ENCODE measurements at regions not wholly inside any gene's neighbourhood (a gene's known extent, or its start where the extent isn't known, plus 50 kb on each side); places are given as distances from the start of the nearest gene placed in this dataset.

GRCh38 chr11:130762638-130763037, 153.6 kb downstream of the SNX19 start:
- CTCF ChIA-PET, result interaction anchor here (0.8 kb wide), 1 partner anchor 99 kb away, joined by 3 read pairs; no protein-coding TSS in a partner anchor
- POLR2A ChIA-PET, result no interaction called here
- H3K4me3 ChIP-seq (ENCODE audit: low read depth, low read length), result no peak overlapping the region
- no peaks in the 10 kb centered on the region for H3K9me3 ChIP-seq (ENCODE audit: control insufficient read depth, insufficient read depth, low read depth, low read length)
- no peak overlapping the region for H3K27ac ChIP-seq (ENCODE audit: extremely low read depth, low read depth, low read length)
- no peaks in the 10 kb centered on the region for H3K4me1 ChIP-seq (ENCODE audit: control insufficient read depth, insufficient read depth, low read length)
- H3K36me3 ChIP-seq (ENCODE audit: control insufficient read depth in 2 of 2, insufficient read depth in 1 of 2, low read length in 2 of 2), result no peaks in the 10 kb centered on the region
- TF ChIP-seq ZNF239 (tag by site-specific recombination; IDR thresholded peaks at IDR 0.05) (no peak), ZNF670 (tag by site-specific recombination; IDR thresholded peaks at IDR 0.05; ENCODE audit: low read depth) (no peak), ZNF48 (tag by site-specific recombination; IDR thresholded peaks at IDR 0.05) (no peak), ZNF610 (tag by site-specific recombination; IDR thresholded peaks at IDR 0.05; ENCODE audit: borderline replicate concordance) (no peak), ZNF280D (tag by site-specific recombination; IDR thresholded peaks at IDR 0.05) (no peak), ZNF324 (tag by site-specific recombination; IDR thresholded peaks at IDR 0.05) (no peak), ZFHX2 (tag by site-specific recombination; conservative IDR thresholded peaks at IDR 0.05) (no peak), ZNF768 (tag by site-specific recombination; IDR thresholded peaks at IDR 0.05) (no peak), ZBTB21 (tag by site-specific recombination; IDR thresholded peaks at IDR 0.05) (no peak), GLIS1 (tag by site-specific recombination; IDR thresholded peaks at IDR 0.05) (no peak), ZNF302 (tag by site-specific recombination; IDR thresholded peaks at IDR 0.05; ENCODE audit: low read depth) (no peak), SP2 (tag by site-specific recombination; IDR thresholded peaks at IDR 0.05) (no peak)

- no peak overlapping the region for H3K27ac ChIP-seq (ENCODE audit: extremely low read depth, low read depth, low read length)
- no peaks in the 10 kb centered on the region for H3K4me1 ChIP-seq (ENCODE audit: control insufficient read depth, insufficient read depth, low read length)
- no peak overlapping the region for H3K4me3 ChIP-seq (ENCODE audit: low read depth, low read length)
- H3K36me3 ChIP-seq (ENCODE audit: control insufficient read depth in 2 of 2, insufficient read depth in 1 of 2, low read length in 2 of 2), result no peaks in the 10 kb centered on the region
- H3K9me3 ChIP-seq (ENCODE audit: control insufficient read depth, insufficient read depth, low read depth, low read length), result no peaks in the 10 kb centered on the region
- ChIA-PET CTCF (interaction anchor here (0.6 to 1.1 kb wide), 2 partner anchors 64 to 1009 kb away, joined by 3 read pairs; no protein-coding TSS in a partner anchor), POLR2A (no interaction called here)
- no peak for TF ChIP-seq ZNF701 (tag by site-specific recombination; IDR thresholded peaks at IDR 0.05)
- no peak for TF ChIP-seq ZNF362 (tag by site-specific recombination; IDR thresholded peaks at IDR 0.05)
- TF ChIP-seq ZNF10 (tag by site-specific recombination; IDR thresholded peaks at IDR 0.05), result no peak
- TF ChIP-seq ZIC2 (tag by site-specific recombination; IDR thresholded peaks at IDR 0.05), result no peak
- TF ChIP-seq ZBTB48 (tag by site-specific recombination; IDR thresholded peaks at IDR 0.05), result no peak
- no peak for TF ChIP-seq ZNF280C (tag by site-specific recombination; IDR thresholded peaks at IDR 0.05)
- TF ChIP-seq INSM2 (tag by site-specific recombination; IDR thresholded peaks at IDR 0.05), result no peak
- TF ChIP-seq ZNF610 (tag by site-specific recombination; IDR thresholded peaks at IDR 0.05; ENCODE audit: borderline replicate concordance), result no peak
- no peak for TF ChIP-seq ZNF18 (tag by site-specific recombination; IDR thresholded peaks at IDR 0.05)
- no peak for TF ChIP-seq ZNF660 (tag by site-specific recombination; IDR thresholded peaks at IDR 0.05)
- no peak for TF ChIP-seq ZBTB10 (tag by site-specific recombination; IDR thresholded peaks at IDR 0.05)
These were observed 152.9 kb downstream of the SNX19 start for GRCh38 chr11:130763087-130763980.
